MM.1S (cell line): ENCODE measurements at regions not wholly inside any gene's neighbourhood (a gene's known extent, or its start where the extent isn't known, plus 50 kb on each side); places are given as distances from the start of the nearest gene placed in this dataset.

Source experiments
- DNase-seq: peaks from one replicate; pipeline ENCODE4 v3.0.0-alpha.2; 2015
- H2AFZ ChIP-seq: fragments of 300-600 bp; sonication (generic); 2 replicates; pipeline ENCODE4 v1.6.0; 2016; ENCODE audit warnings: antibody characterized with exemption, low read length
- H3F3A ChIP-seq: fragments of 300-600 bp; sonication (generic); 2 replicates; pipeline ENCODE4 v1.6.1; 2016; ENCODE audit warnings: mild to moderate bottlenecking, antibody characterized with exemption, low read length, moderate library complexity, mixed read lengths; ENCODE audit not compliant: insufficient read depth
- H3K27ac ChIP-seq: fragments of 300-600 bp; sonication (generic); 2 replicates; pipeline ENCODE4 v1.5.1; 2016; ENCODE audit warnings: mild to moderate bottlenecking, low read length
- H3K27me3 ChIP-seq: fragments of 300-600 bp; sonication (generic); replicated peaks from 2 replicates; pipeline ENCODE4 v1.6.0; 2016; ENCODE audit warnings: low read length; ENCODE audit not compliant: insufficient read depth
- H3K36me3 ChIP-seq: fragments of 300-600 bp; sonication (generic); replicated peaks from 2 replicates; pipeline ENCODE4 v1.6.1; 2016; ENCODE audit warnings: mild to moderate bottlenecking, low read length, mixed read lengths; ENCODE audit not compliant: insufficient read depth
- H3K4me1 ChIP-seq: fragments of 300-600 bp; sonication (generic); 2 replicates; pipeline ENCODE4 v1.6.1; 2016; ENCODE audit warnings: low read length, mixed read lengths
- H3K4me2 ChIP-seq: fragments of 300-600 bp; sonication (generic); 2 replicates; pipeline ENCODE4 v1.6.0; 2016; ENCODE audit warnings: low read depth, low read length
- H3K4me3 ChIP-seq: fragments of 300-600 bp; sonication (generic); 2 replicates; pipeline ENCODE4 v1.5.1; 2016; ENCODE audit warnings: low read length, mixed read lengths
- H3K79me2 ChIP-seq: fragments of 300-600 bp; sonication (generic); 2 replicates; pipeline ENCODE4 v1.6.1; 2016; ENCODE audit warnings: mixed run types, low read length, mixed read lengths
- H3K9ac ChIP-seq: fragments of 300-600 bp; sonication (generic); 2 replicates; pipeline ENCODE4 v1.6.1; 2016; ENCODE audit warnings: low read length, mixed read lengths
- H3K9me2 ChIP-seq: fragments of 300-600 bp; sonication (generic); replicated peaks from 2 replicates; pipeline ENCODE4 v1.6.1; 2016; ENCODE audit warnings: mild to moderate bottlenecking, low read length, mixed read lengths; ENCODE audit not compliant: insufficient read depth
- H3K9me3 ChIP-seq: fragments of 300-600 bp; sonication (generic); replicated peaks from 2 replicates; pipeline ENCODE4 v1.6.1; 2016; ENCODE audit warnings: mild to moderate bottlenecking, low read length, mixed read lengths; ENCODE audit not compliant: insufficient read depth
- H4K20me1 ChIP-seq: fragments of 300-600 bp; sonication (generic); 2 replicates; pipeline ENCODE4 v1.6.1; 2016; ENCODE audit warnings: mild to moderate bottlenecking, low read length, moderate library complexity, mixed read lengths; ENCODE audit not compliant: insufficient read depth
- EZH2 ChIP-seq: fragments of 300-600 bp; sonication (generic); optimal IDR thresholded peaks from 2 replicates; pipeline ENCODE3; 2017; ENCODE audit warnings: low read depth, mild to moderate bottlenecking, antibody characterized with exemption, low read length, mixed read lengths
- EZH2phosphoT487 ChIP-seq: fragments of 300-600 bp; sonication (generic); IDR thresholded peaks from 2 replicates; pipeline ENCODE4 v1.6.1; 2018; ENCODE audit warnings: antibody characterized with exemption, low read length
- TF ChIP-seq, protein P1 (sequence below): fragments of 300-600 bp; sonication (generic); IDR thresholded peaks from 2 replicates; pipeline ENCODE4 v1.5.1; 2016; ENCODE audit warnings: antibody characterized with exemption, low read length, mixed read lengths

DNA sequence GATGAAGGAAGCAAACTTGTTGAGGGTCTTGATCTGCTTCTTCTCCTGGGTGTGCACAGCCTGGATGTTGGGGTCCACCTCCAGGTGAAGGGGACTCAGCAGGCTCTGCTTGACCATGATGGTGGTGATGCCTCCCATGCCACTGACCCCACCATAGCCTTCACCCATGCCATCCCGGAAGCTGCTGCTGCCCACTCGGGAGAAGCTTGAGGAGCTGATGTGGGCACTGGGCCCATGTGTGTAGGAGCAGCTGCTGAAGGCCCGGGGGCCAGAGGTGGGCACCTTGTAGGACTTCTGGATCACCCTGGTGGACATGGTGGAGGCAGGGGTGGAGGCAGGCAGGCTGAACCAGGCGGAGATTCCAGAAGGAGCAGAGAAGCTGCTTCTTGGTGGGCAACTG is 432.7 kb upstream of the DIPK2B start:
- Histone ChIP-seq H3K9me3 (no peaks in the 10 kb centered on the region), H2AFZ (no peak overlapping the region), H3K27ac (no peak overlapping the region), H3F3A (no peaks in the 10 kb centered on the region), H3K79me2 (no peaks in the 10 kb centered on the region), H4K20me1 (no peaks in the 10 kb centered on the region), H3K27me3 (no peaks in the 10 kb centered on the region), H3K4me3 (no peak overlapping the region), H3K4me1 (no peaks in the 10 kb centered on the region), H3K9me2 (no peaks in the 10 kb centered on the region), H3K4me2 (no peak overlapping the region), H3K9ac (no peak overlapping the region), H3K36me3 (no peaks in the 10 kb centered on the region)
- DNase-seq, result no peak
- TF ChIP-seq EZH2phosphoT487 (no peak), EZH2 (no peak)
- TF ChIP-seq, protein P1, sequence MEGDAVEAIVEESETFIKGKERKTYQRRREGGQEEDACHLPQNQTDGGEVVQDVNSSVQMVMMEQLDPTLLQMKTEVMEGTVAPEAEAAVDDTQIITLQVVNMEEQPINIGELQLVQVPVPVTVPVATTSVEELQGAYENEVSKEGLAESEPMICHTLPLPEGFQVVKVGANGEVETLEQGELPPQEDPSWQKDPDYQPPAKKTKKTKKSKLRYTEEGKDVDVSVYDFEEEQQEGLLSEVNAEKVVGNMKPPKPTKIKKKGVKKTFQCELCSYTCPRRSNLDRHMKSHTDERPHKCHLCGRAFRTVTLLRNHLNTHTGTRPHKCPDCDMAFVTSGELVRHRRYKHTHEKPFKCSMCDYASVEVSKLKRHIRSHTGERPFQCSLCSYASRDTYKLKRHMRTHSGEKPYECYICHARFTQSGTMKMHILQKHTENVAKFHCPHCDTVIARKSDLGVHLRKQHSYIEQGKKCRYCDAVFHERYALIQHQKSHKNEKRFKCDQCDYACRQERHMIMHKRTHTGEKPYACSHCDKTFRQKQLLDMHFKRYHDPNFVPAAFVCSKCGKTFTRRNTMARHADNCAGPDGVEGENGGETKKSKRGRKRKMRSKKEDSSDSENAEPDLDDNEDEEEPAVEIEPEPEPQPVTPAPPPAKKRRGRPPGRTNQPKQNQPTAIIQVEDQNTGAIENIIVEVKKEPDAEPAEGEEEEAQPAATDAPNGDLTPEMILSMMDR, result no peak

DNA sequence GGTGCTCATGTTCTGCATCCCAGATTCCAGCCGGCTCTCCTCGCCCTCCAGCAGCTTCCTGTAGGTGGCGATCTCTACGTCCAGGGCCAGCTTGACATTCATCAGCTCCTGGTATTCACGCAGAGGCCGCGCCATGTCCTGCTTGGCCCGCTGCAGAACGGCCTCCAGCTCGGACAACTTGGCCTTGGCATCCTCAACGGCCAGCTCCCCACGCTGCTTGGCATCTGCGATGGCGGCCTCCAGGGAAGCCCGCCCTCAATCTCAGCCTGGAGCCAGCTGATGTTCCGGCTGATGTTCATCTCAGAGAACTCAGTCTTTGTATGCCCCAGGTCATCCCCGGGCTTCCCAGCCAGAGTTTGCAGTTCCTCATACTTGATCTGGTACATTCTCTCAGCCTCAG is 431.8 kb upstream of the DIPK2B start:
- H3F3A ChIP-seq, result no peaks in the 10 kb centered on the region
- no peak overlapping the region for H3K4me3 ChIP-seq
- DNase-seq, result no peak
- no peak overlapping the region for H3K27ac ChIP-seq
- no peaks in the 10 kb centered on the region for H3K9me2 ChIP-seq
- H3K9me3 ChIP-seq, result no peaks in the 10 kb centered on the region
- no peaks in the 10 kb centered on the region for H4K20me1 ChIP-seq
- no peak overlapping the region for H3K4me2 ChIP-seq
- H3K27me3 ChIP-seq, result no peaks in the 10 kb centered on the region
- no peak overlapping the region for H3K9ac ChIP-seq
- no peaks in the 10 kb centered on the region for H3K4me1 ChIP-seq
- TF ChIP-seq, protein P1, result no peak
- H2AFZ ChIP-seq, result no peak overlapping the region
- no peaks in the 10 kb centered on the region for H3K79me2 ChIP-seq
- H3K36me3 ChIP-seq, result no peaks in the 10 kb centered on the region

DNA sequence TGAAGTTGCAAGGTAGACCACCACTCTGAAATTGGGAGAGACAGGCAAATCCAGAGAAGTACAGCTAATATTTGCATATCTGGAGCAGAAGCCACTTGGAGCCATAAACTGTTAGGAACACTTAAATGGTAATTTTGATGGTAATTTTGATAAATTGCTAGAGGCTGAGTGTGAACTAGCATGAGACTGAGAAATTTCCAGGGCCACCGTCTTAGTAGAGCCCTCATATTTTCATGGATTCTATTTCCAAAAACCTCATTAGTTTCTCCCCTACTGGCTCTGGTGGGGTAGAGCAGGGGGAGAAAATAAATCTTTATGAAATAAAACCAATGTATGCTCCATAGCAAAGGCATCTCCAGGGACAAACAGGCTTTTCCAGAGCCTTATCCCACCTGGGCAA is 429.4 kb upstream of the DIPK2B start:
- DNase-seq, result no peak
- Histone ChIP-seq H3K4me1 (no peaks in the 10 kb centered on the region), H3K4me2 (no peak overlapping the region), H3K9ac (no peak overlapping the region), H3F3A (no peaks in the 10 kb centered on the region), H3K9me2 (no peaks in the 10 kb centered on the region), H4K20me1 (no peaks in the 10 kb centered on the region), H3K79me2 (no peaks in the 10 kb centered on the region), H3K27ac (no peak overlapping the region), H2AFZ (no peak overlapping the region), H3K9me3 (no peaks in the 10 kb centered on the region), H3K36me3 (no peaks in the 10 kb centered on the region), H3K4me3 (no peak overlapping the region), H3K27me3 (no peaks in the 10 kb centered on the region)
- TF ChIP-seq, protein P1, result no peak

DNA sequence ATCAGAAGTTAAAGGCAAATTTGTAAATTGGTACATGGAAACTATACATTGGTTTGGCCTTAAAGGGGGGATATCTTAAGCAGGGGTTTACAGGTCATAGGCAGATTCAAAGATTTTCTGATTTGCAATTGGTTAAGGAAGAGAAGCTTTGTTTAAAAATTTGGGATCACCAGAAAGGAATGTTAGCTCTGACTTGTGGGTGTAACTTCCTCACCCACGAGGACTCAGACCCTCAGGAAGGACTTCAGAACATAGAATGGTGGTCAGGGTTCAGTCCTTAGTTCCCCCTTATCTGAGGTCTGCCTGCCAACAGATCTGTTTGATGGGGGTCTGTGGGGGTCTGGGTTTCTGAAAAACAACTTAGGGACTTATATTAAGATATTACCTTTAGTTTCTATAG is 427.4 kb upstream of the DIPK2B start:
- no peak for DNase-seq
- Histone ChIP-seq H4K20me1 (no peaks in the 10 kb centered on the region), H3K9me3 (no peaks in the 10 kb centered on the region), H3K27ac (no peak overlapping the region), H3K4me1 (no peaks in the 10 kb centered on the region), H2AFZ (no peak overlapping the region), H3K9ac (no peak overlapping the region), H3K36me3 (no peaks in the 10 kb centered on the region), H3K4me2 (no peak overlapping the region), H3K4me3 (no peak overlapping the region), H3F3A (no peaks in the 10 kb centered on the region), H3K27me3 (no peaks in the 10 kb centered on the region), H3K79me2 (no peaks in the 10 kb centered on the region), H3K9me2 (no peaks in the 10 kb centered on the region)
- TF ChIP-seq EZH2phosphoT487 (no peak), EZH2 (no peak)
- TF ChIP-seq, protein P1, result no peak
